Panc1 (cell line): ENCODE measurements at regions not wholly inside any gene's neighbourhood (a gene's known extent, or its start where the extent isn't known, plus 50 kb on each side); places are given as distances from the start of the nearest gene placed in this dataset.

Experiments used
- CTCF ChIP-seq: fragments of 450-650 bp; IDR thresholded peaks from 2 replicates; pipeline ENCODE4 v1.5.1; 2017; ENCODE audit warnings: mild to moderate bottlenecking
- REST ChIP-seq, 2 experiments: IDR thresholded peaks; 2 replicates each; pipeline ENCODE4 v1.6.1; 2011 to 2012; ENCODE audit warnings: low read depth in 2 of 2, control low read depth in 1 of 2, low read length in 1 of 2, mild to moderate bottlenecking in 1 of 2, moderate library complexity in 1 of 2; ENCODE audit not compliant: insufficient read depth in 1 of 2

GRCh38 chr6:134640229-134640628 lies 309.7 kb downstream of the ALDH8A1 start:
- no peak for TF ChIP-seq CTCF
- no peak for TF ChIP-seq REST (IDR thresholded peaks at IDR 0.05; ENCODE audit: insufficient read depth in 1 of 2, low read depth in 2 of 2, low read length in 1 of 2)
